ENCODE measurements at regions not wholly inside any gene's neighbourhood (a gene's known extent, or its start where the extent isn't known, plus 50 kb on each side); places are given as distances from the start of the nearest gene placed in this dataset.

- TF ChIP-seq GATA3 (IDR thresholded peaks at IDR 0.05; ENCODE audit: low read depth, low read length) (no peak), GATA2 (IDR thresholded peaks at IDR 0.05; ENCODE audit: low read depth, low read length) (no peak)
Measured at GRCh38 chr4:160877087-160877790, 1286.6 kb downstream of the FSTL5 start.
